Aorta (tissue), 5 donors: ENCODE measurements at regions not wholly inside any gene's neighbourhood (a gene's known extent, or its start where the extent isn't known, plus 50 kb on each side); places are given as distances from the start of the nearest gene placed in this dataset.

ENCODE experiments used
- ATAC-seq: fragments of 200-7000 bp; cut with Tn5 transposase; one replicate; pipeline ENCODE4 v1.9.1; 2022; ENCODE audit warnings: moderate library complexity; ENCODE audit not compliant: low FRiP score
- DNase-seq, 2 donors: peaks; one replicate each; pipeline ENCODE4 v3.0.0-alpha.2; 2020
- H3K27ac ChIP-seq, 2 donors: one replicate each; pipeline ENCODE4 v1.5.1; 2013; ENCODE audit warnings: low read length in 2 of 2, mild to moderate bottlenecking in 2 of 2, moderate library complexity in 2 of 2, control low read depth in 1 of 2, inconsistent platforms in 1 of 2, low read depth in 1 of 2
- H3K27me3 ChIP-seq, 2 donors: one replicate each; pipeline ENCODE4 v1.6.1; 2013; ENCODE audit warnings: control low read depth in 1 of 2, low read length in 1 of 2, mild to moderate bottlenecking in 1 of 2, moderate library complexity in 1 of 2; ENCODE audit not compliant: insufficient read depth in 2 of 2, control insufficient read depth in 1 of 2
- H3K36me3 ChIP-seq, 2 donors: one replicate each; pipeline ENCODE4 v1.6.1; 2013; ENCODE audit warnings: control low read depth in 1 of 2, low read length in 1 of 2, mild to moderate bottlenecking in 1 of 2; ENCODE audit not compliant: insufficient read depth in 2 of 2, control insufficient read depth in 1 of 2
- H3K4me1 ChIP-seq, 2 donors: one replicate each; pipeline ENCODE4 v1.6.1; 2013; ENCODE audit warnings: low read length in 2 of 2, control low read depth in 1 of 2, mild to moderate bottlenecking in 1 of 2, moderate library complexity in 1 of 2; ENCODE audit not compliant: insufficient read depth in 2 of 2, control insufficient read depth in 1 of 2
- H3K4me3 ChIP-seq, 2 donors: one replicate each; pipeline ENCODE4 v1.5.1; 2013; ENCODE audit warnings: low read length in 2 of 2, control low read depth in 1 of 2, mild to moderate bottlenecking in 1 of 2
- H3K9me3 ChIP-seq: one replicate; pipeline ENCODE4 v1.6.1; 2013; ENCODE audit warnings: mild to moderate bottlenecking, low read length; ENCODE audit not compliant: control insufficient read depth
- WGBS, 2 donors: extraction: QIAGEN DNeasy Blood & Tissue Kit; methylation state at CpG; one replicate each; pipeline ENCODE4 v1.1.7; 2013; 5-methylcytosine and 5-hydroxymethylcytosine counted together
- intact Hi-C, 2 donors: fragments of 100-400 bp; cut with DNase I; formaldehyde crosslinking; loops; one replicate each; pipeline versions ENCODE4 v1.14.2 to v1.15.0; 2022
- donor health status: healthy with polysubstance abuse.
- donor health status: Bipolar disorder and iron deficiency.
- donor health status: DM: no; HTN: no; CAD: no.
- donor health status: DM: no; HTN: no; CAD: no.
- donor health status: DM: yes; HTN: yes; CAD: no.

- WGBS, 2 donors, result 76 to 87% methylated on average over 6 of the region's 6 CpGs
- Histone ChIP-seq H3K4me3 (no peak overlapping the region), H3K27ac (no peak overlapping the region), H3K27me3 (no peaks in the 10 kb centered on the region), H3K36me3 (peaks cover 0 to 3% of the 10 kb centered on the region in 2 donors), H3K9me3 (no peaks in the 10 kb centered on the region), H3K4me1 (peaks cover 0 to 4% of the 10 kb centered on the region in 2 donors)
- DNase-seq (no peak), ATAC-seq (no peak)
- intact Hi-C loops, result loop anchor here (5.0 to 10.0 kb wide), 5 partner anchors 93 to 563 kb away; partner anchors contain the start of gene KLF6 (in 1 of the 2)
Measured at GRCh38 chr10:4347397-4347796, 478.6 kb upstream of the AKR1E2 start.

GRCh38 chr10:4345877-4346646 lies 479.9 kb upstream of the AKR1E2 start:
- DNase-seq (no peak), ATAC-seq (peak; percentile 63)
- WGBS, 2 donors, result 5 to 8% methylated on average over 2 of the region's 2 CpGs
- Histone ChIP-seq H3K36me3 (no peaks in the 10 kb centered on the region), H3K4me3 (no peak overlapping the region), H3K4me1 (no peaks in the 10 kb centered on the region), H3K9me3 (no peaks in the 10 kb centered on the region), H3K27ac (peak overlapping the region; percentile 92 to 96), H3K27me3 (no peaks in the 10 kb centered on the region)
- intact Hi-C loops, result loop anchor here (2.0 to 10.0 kb wide), 6 partner anchors 91 to 561 kb away; partner anchors contain the start of gene KLF6 (in 1 of the 2)

- Histone ChIP-seq H3K4me3 (no peak overlapping the region), H3K27me3 (no peaks in the 10 kb centered on the region), H3K4me1 (no peaks in the 10 kb centered on the region), H3K36me3 (no peaks in the 10 kb centered on the region), H3K27ac (peak overlapping the region; percentile 48 to 96), H3K9me3 (no peaks in the 10 kb centered on the region)
- DNase-seq (peak; percentile 88 to 89), ATAC-seq (peak; percentile 84)
- 4 to 5% methylated on average over 10 of the region's 10 CpGs for WGBS, 2 donors
- intact Hi-C loops, result loop anchor here (1.0 to 10.0 kb wide), 7 partner anchors 62 to 560 kb away; partner anchors contain the start of gene KLF6 (in 1 of the 2)
Measured at GRCh38 chr10:4344492-4344994, 481.5 kb upstream of the AKR1E2 start.

- H3K27ac ChIP-seq, result peak overlapping the region; percentile 32 to 48
- no peaks in the 10 kb centered on the region for H3K4me1 ChIP-seq
- intact Hi-C loops, result loop anchor here (1.0 to 10.0 kb wide), 7 partner anchors 62 to 559 kb away; partner anchors contain the start of gene KLF6 (in 1 of the 2)
- no peaks in the 10 kb centered on the region for H3K9me3 ChIP-seq
- no peak for ATAC-seq
- WGBS, 2 donors, result 92 to 93% methylated on average over 4 of the region's 4 CpGs
- no peak for DNase-seq
- no peaks in the 10 kb centered on the region for H3K27me3 ChIP-seq
- no peak overlapping the region for H3K4me3 ChIP-seq
- H3K36me3 ChIP-seq, result no peaks in the 10 kb centered on the region
Measured at GRCh38 chr10:4343873-4344272, 482.1 kb upstream of the AKR1E2 start.

GRCh38 chr10:4343091-4343490 lies 482.9 kb upstream of the AKR1E2 start:
- 71 to 74% methylated on average over 6 of the region's 6 CpGs for WGBS, 2 donors
- H3K9me3 ChIP-seq, result no peaks in the 10 kb centered on the region
- ATAC-seq (no peak), DNase-seq (no peak)
- H3K4me3 ChIP-seq, result no peak overlapping the region
- no peaks in the 10 kb centered on the region for H3K4me1 ChIP-seq
- H3K36me3 ChIP-seq, result no peaks in the 10 kb centered on the region
- intact Hi-C loops, result loop anchor here (5.0 to 10.0 kb wide), 5 partner anchors 61 to 558 kb away; partner anchors contain the start of gene KLF6 (in 1 of the 2)
- no peak overlapping the region for H3K27ac ChIP-seq
- H3K27me3 ChIP-seq, result no peaks in the 10 kb centered on the region

GRCh38 chr10:4338768-4339167 lies 487.2 kb upstream of the AKR1E2 start:
- Histone ChIP-seq H3K36me3 (no peaks in the 10 kb centered on the region), H3K27me3 (no peaks in the 10 kb centered on the region), H3K27ac (no peak overlapping the region), H3K4me1 (peaks cover 0 to 5% of the 10 kb centered on the region in 2 donors), H3K4me3 (no peak overlapping the region), H3K9me3 (no peaks in the 10 kb centered on the region)
- WGBS, 2 donors, result 97 to 98% methylated on average over 3 of the region's 3 CpGs
- intact Hi-C loops, result no loop called here
- no peak for DNase-seq
- no peak for ATAC-seq

- DNase-seq (no peak), ATAC-seq (no peak)
- WGBS, 2 donors, result 86 to 87% methylated on average over 2 of the region's 2 CpGs
- no peaks in the 10 kb centered on the region for H3K36me3 ChIP-seq
- H3K4me3 ChIP-seq, result no peak overlapping the region
- no peak overlapping the region for H3K27ac ChIP-seq
- H3K4me1 ChIP-seq, result peaks cover 0 to 5% of the 10 kb centered on the region in 2 donors
- intact Hi-C loops, result no loop called here
- no peaks in the 10 kb centered on the region for H3K27me3 ChIP-seq
- H3K9me3 ChIP-seq, result no peaks in the 10 kb centered on the region
Measured at GRCh38 chr10:4337563-4337962, 488.4 kb upstream of the AKR1E2 start.

GRCh38 chr10:4334871-4335270 lies 491.1 kb upstream of the AKR1E2 start:
- H3K9me3 ChIP-seq, result no peaks in the 10 kb centered on the region
- peaks cover 0 to 5% of the 10 kb centered on the region in 2 donors for H3K4me1 ChIP-seq
- H3K27me3 ChIP-seq, result no peaks in the 10 kb centered on the region
- DNase-seq (no peak), ATAC-seq (no peak)
- WGBS, 2 donors, result 23 to 24% methylated on average over 5 of the region's 5 CpGs
- peak overlapping the region in 1 of 2 donors; percentile 44 for H3K27ac ChIP-seq
- intact Hi-C loops, result no loop called here
- H3K36me3 ChIP-seq, result no peaks in the 10 kb centered on the region
- H3K4me3 ChIP-seq, result no peak overlapping the region

- 89 to 93% methylated on average over 6 of the region's 6 CpGs for WGBS, 2 donors
- no peaks in the 10 kb centered on the region for H3K9me3 ChIP-seq
- ATAC-seq, result no peak
- no peak overlapping the region for H3K27ac ChIP-seq
- intact Hi-C loops, result no loop called here
- peaks cover 0 to 5% of the 10 kb centered on the region in 2 donors for H3K4me1 ChIP-seq
- H3K27me3 ChIP-seq, result no peaks in the 10 kb centered on the region
- H3K4me3 ChIP-seq, result no peak overlapping the region
- no peaks in the 10 kb centered on the region for H3K36me3 ChIP-seq
- DNase-seq, result no peak
Measured at GRCh38 chr10:4334015-4334414, 492.0 kb upstream of the AKR1E2 start.
